ENCODE measurements at regions not wholly inside any gene's neighbourhood (a gene's known extent, or its start where the extent isn't known, plus 50 kb on each side); places are given as distances from the start of the nearest gene placed in this dataset.

GRCh38 chr5:115050866-115051265 lies 118.8 kb downstream of the TRIM36 start:
- Histone ChIP-seq H3K36me3 (replicated peaks in 1 of 2) (no peaks in the 10 kb centered on the region), H3K27ac (no peak overlapping the region), H3K4me3 (no peak overlapping the region), H3K4me1 (replicated peaks in 1 of 2) (no peaks in the 10 kb centered on the region), H3K27me3 (no peaks in the 10 kb centered on the region), H3K9me3 (replicated peaks in 1 of 3) (no peaks in the 10 kb centered on the region)
- intact Hi-C loops (cut with DNase I), result no loop called here
- no peak for TF ChIP-seq POLR2A (IDR thresholded peaks at IDR 0.05)
- no peak for TF ChIP-seq CTCF (IDR thresholded peaks at IDR 0.05)
- no peak for DNase-seq
- 43 to 74% (median 56%) methylated on average over 3 of the region's 3 CpGs for WGBS, 4 donors

DNA sequence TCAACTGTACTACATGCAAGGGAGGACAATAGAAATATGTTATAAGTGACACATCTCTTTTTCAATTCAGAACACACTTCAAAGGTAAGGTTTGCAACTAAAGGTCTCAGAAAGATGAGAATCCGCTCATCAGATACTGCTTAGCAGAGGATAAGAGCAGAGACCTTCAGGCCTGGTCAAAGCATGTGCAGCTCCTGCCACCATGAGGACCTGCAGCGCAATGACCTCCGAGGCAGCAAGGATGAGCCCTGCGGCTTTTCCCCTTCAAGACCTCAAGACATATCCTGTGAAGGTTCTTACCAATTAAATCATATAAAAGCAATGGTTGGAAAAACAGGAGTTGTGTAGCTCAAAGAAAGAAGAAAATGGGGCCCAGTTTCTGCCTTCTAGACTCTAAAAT lies 135.8 kb downstream of the TRIM36 start:
- Histone ChIP-seq H3K4me1 (replicated peaks in 1 of 2) (no peaks in the 10 kb centered on the region), H3K4me3 (no peak overlapping the region), H3K9me3 (replicated peaks in 1 of 3) (peaks cover 0 to 4% (median 0%) of the 10 kb centered on the region in 3 donors), H3K36me3 (replicated peaks in 1 of 2) (no peaks in the 10 kb centered on the region), H3K27ac (no peak overlapping the region), H3K27me3 (no peaks in the 10 kb centered on the region)
- WGBS, 4 donors, result 58 to 69% (median 63%) methylated on average over 4 of the region's 4 CpGs
- TF ChIP-seq CTCF (IDR thresholded peaks at IDR 0.05), result peak in 5 of 6 experiments; percentile 4 to 35 (median 29)
- TF ChIP-seq POLR2A (IDR thresholded peaks at IDR 0.05), result no peak
- intact Hi-C loops (cut with DNase I), result no loop called here
- peak in 5 of 7 donors; percentile 20 to 31 (median 28) for DNase-seq

DNA sequence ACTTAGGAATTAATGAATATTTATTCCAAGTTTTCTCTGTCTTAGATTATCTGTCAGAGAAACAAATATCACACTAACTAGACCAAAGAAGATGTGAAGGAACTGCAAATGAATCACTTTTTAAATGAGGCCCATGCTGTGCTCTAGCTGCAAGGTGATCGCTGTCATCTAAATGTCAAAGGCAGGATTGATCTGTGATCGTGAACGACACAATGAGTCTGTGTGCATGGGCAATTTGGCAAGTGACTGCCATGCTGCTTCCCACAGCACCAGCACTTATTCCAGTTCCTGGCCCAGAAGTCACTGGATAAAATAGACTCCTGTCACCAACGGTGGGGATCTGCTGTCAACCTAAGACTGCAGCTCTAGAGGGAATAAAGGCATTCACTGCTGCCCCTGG lies 141.2 kb downstream of the TRIM36 start:
- no peaks in the 10 kb centered on the region for H3K36me3 ChIP-seq (replicated peaks in 1 of 2)
- no peaks in the 10 kb centered on the region for H3K9me3 ChIP-seq (replicated peaks in 1 of 3)
- WGBS, 4 donors, result 70 to 77% (median 71%) methylated on average over 4 of the region's 4 CpGs
- no peak for TF ChIP-seq CTCF (IDR thresholded peaks at IDR 0.05)
- no peak for TF ChIP-seq POLR2A (IDR thresholded peaks at IDR 0.05)
- H3K4me3 ChIP-seq, result no peak overlapping the region
- no peak for DNase-seq
- intact Hi-C loops (cut with DNase I), result no loop called here
- H3K27ac ChIP-seq, result no peak overlapping the region
- no peaks in the 10 kb centered on the region for H3K4me1 ChIP-seq (replicated peaks in 1 of 2)
- H3K27me3 ChIP-seq, result no peaks in the 10 kb centered on the region

- DNase-seq, result no peak
- Histone ChIP-seq H3K4me3 (no peak overlapping the region), H3K4me1 (replicated peaks in 1 of 2) (no peaks in the 10 kb centered on the region), H3K27me3 (no peaks in the 10 kb centered on the region), H3K27ac (no peak overlapping the region), H3K36me3 (replicated peaks in 1 of 2) (no peaks in the 10 kb centered on the region), H3K9me3 (replicated peaks in 1 of 3) (no peaks in the 10 kb centered on the region)
- WGBS, 4 donors, result 62 to 79% (median 73%) methylated on average over 1 of the region's 1 CpG
- TF ChIP-seq POLR2A (IDR thresholded peaks at IDR 0.05), result no peak
- TF ChIP-seq CTCF (IDR thresholded peaks at IDR 0.05), result no peak
- intact Hi-C loops (cut with DNase I), result no loop called here
Observed at GRCh38 chr5:115024922-115025321, 144.8 kb downstream of the TRIM36 start.
